ENCODE measurements at regions not wholly inside any gene's neighbourhood (a gene's known extent, or its start where the extent isn't known, plus 50 kb on each side); places are given as distances from the start of the nearest gene placed in this dataset.

GRCh38 chr3:162610261-162610660 lies 1113.7 kb downstream of the OTOL1 start:
- H3K27ac Mint-ChIP-seq: no peak overlapping the region
- TF ChIP-seq CTCF (IDR thresholded peaks at IDR 0.05; ENCODE audit: unreplicated experiment): no peak
- DNase-seq (ENCODE audit: low spot score, unreplicated experiment): no peak

GRCh38 chr3:162612991-162613390 lies 1116.4 kb downstream of the OTOL1 start:
- H3K36me3 Mint-ChIP-seq (ENCODE audit: insufficient read depth): no peaks in the 10 kb centered on the region
- no peaks in the 10 kb centered on the region for H3K9me3 Mint-ChIP-seq (ENCODE audit: low read depth)
- H3K27me3 Mint-ChIP-seq: no peaks in the 10 kb centered on the region
- DNase-seq (ENCODE audit: low spot score, unreplicated experiment): no peak
- no peak overlapping the region for H3K4me3 Mint-ChIP-seq (ENCODE audit: low read depth)
- H3K27ac Mint-ChIP-seq: no peak overlapping the region
- no peaks in the 10 kb centered on the region for H3K4me1 Mint-ChIP-seq (ENCODE audit: low read depth)
- TF ChIP-seq CTCF (IDR thresholded peaks at IDR 0.05; ENCODE audit: unreplicated experiment): no peak

More at GRCh38 chr3:162610261-162610660, 1113.7 kb downstream of the OTOL1 start:
- no peaks in the 10 kb centered on the region for H3K27me3 Mint-ChIP-seq
- no peaks in the 10 kb centered on the region for H3K4me1 Mint-ChIP-seq (ENCODE audit: low read depth)
- no peak overlapping the region for H3K4me3 Mint-ChIP-seq (ENCODE audit: low read depth)
- H3K9me3 Mint-ChIP-seq (ENCODE audit: low read depth): peaks cover 3% of the 10 kb centered on the region
- no peaks in the 10 kb centered on the region for H3K36me3 Mint-ChIP-seq (ENCODE audit: insufficient read depth)

GRCh38 chr3:162626172-162626571 lies 1129.6 kb downstream of the OTOL1 start:
- Mint-ChIP-seq H3K9me3 (ENCODE audit: low read depth) (peaks cover 9% of the 10 kb centered on the region), H3K4me1 (ENCODE audit: low read depth) (no peaks in the 10 kb centered on the region), H3K27me3 (no peaks in the 10 kb centered on the region), H3K36me3 (ENCODE audit: insufficient read depth) (no peaks in the 10 kb centered on the region), H3K4me3 (ENCODE audit: low read depth) (no peak overlapping the region), H3K27ac (no peak overlapping the region)
- TF ChIP-seq CTCF (IDR thresholded peaks at IDR 0.05; ENCODE audit: unreplicated experiment): no peak
- no peak for DNase-seq (ENCODE audit: low spot score, unreplicated experiment)

- no peak overlapping the region for H3K4me3 Mint-ChIP-seq (ENCODE audit: low read depth)
- H3K27ac Mint-ChIP-seq: no peak overlapping the region
- H3K9me3 Mint-ChIP-seq (ENCODE audit: low read depth): no peaks in the 10 kb centered on the region
- no peak for DNase-seq (ENCODE audit: low spot score, unreplicated experiment)
- H3K36me3 Mint-ChIP-seq (ENCODE audit: insufficient read depth): no peaks in the 10 kb centered on the region
- no peak for TF ChIP-seq CTCF (IDR thresholded peaks at IDR 0.05; ENCODE audit: unreplicated experiment)
- H3K4me1 Mint-ChIP-seq (ENCODE audit: low read depth): no peaks in the 10 kb centered on the region
- H3K27me3 Mint-ChIP-seq: no peaks in the 10 kb centered on the region
Measured at GRCh38 chr3:162628531-162628930, 1131.9 kb downstream of the OTOL1 start.

GRCh38 chr3:162629372-162629771 lies 1132.8 kb downstream of the OTOL1 start:
- Mint-ChIP-seq H3K9me3 (ENCODE audit: low read depth) (no peaks in the 10 kb centered on the region), H3K4me3 (ENCODE audit: low read depth) (no peak overlapping the region), H3K36me3 (ENCODE audit: insufficient read depth) (no peaks in the 10 kb centered on the region), H3K27ac (no peak overlapping the region), H3K27me3 (no peaks in the 10 kb centered on the region), H3K4me1 (ENCODE audit: low read depth) (no peaks in the 10 kb centered on the region)
- no peak for DNase-seq (ENCODE audit: low spot score, unreplicated experiment)
- no peak for TF ChIP-seq CTCF (IDR thresholded peaks at IDR 0.05; ENCODE audit: unreplicated experiment)

All from progenitor cell of endocrine pancreas (in vitro differentiated cells).